ENCODE measurements at regions not wholly inside any gene's neighbourhood (a gene's known extent, or its start where the extent isn't known, plus 50 kb on each side); places are given as distances from the start of the nearest gene placed in this dataset.

DNA sequence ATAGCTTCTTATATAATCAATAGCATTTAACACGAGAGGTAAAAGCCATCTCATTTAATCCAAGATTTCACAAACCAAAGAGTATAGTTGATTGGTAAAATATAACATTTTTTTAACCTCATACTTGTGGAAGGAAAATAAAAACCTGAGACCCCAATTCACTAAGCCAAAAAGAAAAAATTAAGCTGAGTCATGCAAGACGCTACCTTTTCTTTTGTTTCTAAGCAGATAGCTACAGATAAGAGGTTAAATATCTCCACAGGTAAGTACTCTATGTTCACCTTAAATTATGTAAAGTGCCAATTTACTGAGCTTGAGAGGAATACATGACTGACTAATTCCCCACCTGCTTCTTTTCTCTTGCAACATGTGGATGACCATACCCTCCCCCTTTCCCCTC is 656.4 kb downstream of the MECOM start:
- TF ChIP-seq, protein P1, sequence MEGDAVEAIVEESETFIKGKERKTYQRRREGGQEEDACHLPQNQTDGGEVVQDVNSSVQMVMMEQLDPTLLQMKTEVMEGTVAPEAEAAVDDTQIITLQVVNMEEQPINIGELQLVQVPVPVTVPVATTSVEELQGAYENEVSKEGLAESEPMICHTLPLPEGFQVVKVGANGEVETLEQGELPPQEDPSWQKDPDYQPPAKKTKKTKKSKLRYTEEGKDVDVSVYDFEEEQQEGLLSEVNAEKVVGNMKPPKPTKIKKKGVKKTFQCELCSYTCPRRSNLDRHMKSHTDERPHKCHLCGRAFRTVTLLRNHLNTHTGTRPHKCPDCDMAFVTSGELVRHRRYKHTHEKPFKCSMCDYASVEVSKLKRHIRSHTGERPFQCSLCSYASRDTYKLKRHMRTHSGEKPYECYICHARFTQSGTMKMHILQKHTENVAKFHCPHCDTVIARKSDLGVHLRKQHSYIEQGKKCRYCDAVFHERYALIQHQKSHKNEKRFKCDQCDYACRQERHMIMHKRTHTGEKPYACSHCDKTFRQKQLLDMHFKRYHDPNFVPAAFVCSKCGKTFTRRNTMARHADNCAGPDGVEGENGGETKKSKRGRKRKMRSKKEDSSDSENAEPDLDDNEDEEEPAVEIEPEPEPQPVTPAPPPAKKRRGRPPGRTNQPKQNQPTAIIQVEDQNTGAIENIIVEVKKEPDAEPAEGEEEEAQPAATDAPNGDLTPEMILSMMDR (IDR thresholded peaks at IDR 0.05; ENCODE audit: low read length), result no peak
- TF ChIP-seq EZH2 (optimal IDR thresholded peaks at IDR 0.05; ENCODE audit: low read depth, low read length), result no peak

Data from MM.1S (cell line).